ENCODE measurements at regions not wholly inside any gene's neighbourhood (a gene's known extent, or its start where the extent isn't known, plus 50 kb on each side); places are given as distances from the start of the nearest gene placed in this dataset.

DNA sequence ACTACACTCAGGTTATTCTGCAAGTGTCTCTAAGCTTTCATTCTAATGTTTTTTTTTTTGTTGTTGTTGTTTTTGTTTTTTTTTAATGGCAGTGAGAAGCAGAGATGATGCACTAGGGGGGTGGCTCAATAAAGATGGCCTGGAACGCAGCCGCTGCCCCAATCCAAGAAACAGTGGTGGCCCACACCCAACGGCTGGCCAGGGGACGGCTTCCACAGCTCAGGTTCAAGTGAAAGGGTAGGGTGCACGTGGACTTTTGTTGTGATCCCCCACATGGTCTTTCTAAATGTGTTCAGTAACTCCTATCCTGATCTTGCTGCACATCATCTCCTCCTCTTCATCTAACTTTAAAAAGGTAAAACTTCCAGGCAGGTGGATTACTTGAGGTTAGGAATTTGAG lies 190.1 kb downstream of the NDUFA10 start:
- no peak for DNase-seq
- no peak overlapping the region for H3K4me3 ChIP-seq
- no peaks in the 10 kb centered on the region for H3K36me3 ChIP-seq
- WGBS, 5 donors: 86 to 90% (median 89%) methylated on average over 5 of the region's 5 CpGs
- H3K27ac ChIP-seq: no peak overlapping the region
- peaks cover 0 to 10% (median 0%) of the 10 kb centered on the region in 3 donors for H3K27me3 ChIP-seq
- peaks cover 0 to 15% (median 8%) of the 10 kb centered on the region in 4 donors for H3K9me3 ChIP-seq
- intact Hi-C loops (cut with DNase I; ENCODE audit: low total_unique reads): no loop called here
- TF ChIP-seq POLR2A (IDR thresholded peaks at IDR 0.05) (no peak), EP300 (IDR thresholded peaks at IDR 0.05) (no peak), POLR2AphosphoS5 (IDR thresholded peaks at IDR 0.05) (no peak)
- TF ChIP-seq, protein P1, sequence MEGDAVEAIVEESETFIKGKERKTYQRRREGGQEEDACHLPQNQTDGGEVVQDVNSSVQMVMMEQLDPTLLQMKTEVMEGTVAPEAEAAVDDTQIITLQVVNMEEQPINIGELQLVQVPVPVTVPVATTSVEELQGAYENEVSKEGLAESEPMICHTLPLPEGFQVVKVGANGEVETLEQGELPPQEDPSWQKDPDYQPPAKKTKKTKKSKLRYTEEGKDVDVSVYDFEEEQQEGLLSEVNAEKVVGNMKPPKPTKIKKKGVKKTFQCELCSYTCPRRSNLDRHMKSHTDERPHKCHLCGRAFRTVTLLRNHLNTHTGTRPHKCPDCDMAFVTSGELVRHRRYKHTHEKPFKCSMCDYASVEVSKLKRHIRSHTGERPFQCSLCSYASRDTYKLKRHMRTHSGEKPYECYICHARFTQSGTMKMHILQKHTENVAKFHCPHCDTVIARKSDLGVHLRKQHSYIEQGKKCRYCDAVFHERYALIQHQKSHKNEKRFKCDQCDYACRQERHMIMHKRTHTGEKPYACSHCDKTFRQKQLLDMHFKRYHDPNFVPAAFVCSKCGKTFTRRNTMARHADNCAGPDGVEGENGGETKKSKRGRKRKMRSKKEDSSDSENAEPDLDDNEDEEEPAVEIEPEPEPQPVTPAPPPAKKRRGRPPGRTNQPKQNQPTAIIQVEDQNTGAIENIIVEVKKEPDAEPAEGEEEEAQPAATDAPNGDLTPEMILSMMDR (IDR thresholded peaks at IDR 0.05): no peak
- H3K4me1 ChIP-seq: peaks cover 0 to 14% (median 7%) of the 10 kb centered on the region in 4 donors

DNA sequence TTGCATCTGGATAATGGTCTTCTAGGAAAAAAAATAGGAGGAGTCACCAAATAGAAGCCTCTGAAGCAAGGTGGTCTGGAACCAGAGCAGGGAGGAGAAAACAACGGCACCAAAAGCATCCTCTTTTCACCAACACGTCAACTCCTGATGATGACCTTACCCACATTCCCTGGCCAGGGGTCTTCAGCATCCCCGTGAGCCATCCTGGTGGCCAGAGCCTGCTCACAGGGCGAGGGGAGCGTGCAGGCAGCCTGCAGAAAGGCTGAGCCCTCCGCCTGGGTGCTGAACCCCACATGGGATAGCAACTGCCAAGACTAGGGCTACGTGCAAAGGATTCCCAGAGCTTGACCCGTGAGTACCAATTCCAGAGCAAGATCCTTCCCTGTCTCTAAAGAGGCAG lies 191.0 kb downstream of the NDUFA10 start:
- TF ChIP-seq POLR2A (IDR thresholded peaks at IDR 0.05): no peak
- no peak for TF ChIP-seq EP300 (IDR thresholded peaks at IDR 0.05)
- TF ChIP-seq, protein P1 (IDR thresholded peaks at IDR 0.05): no peak
- no peak for TF ChIP-seq POLR2AphosphoS5 (IDR thresholded peaks at IDR 0.05)
- intact Hi-C loops (cut with DNase I; ENCODE audit: low total_unique reads): no loop called here
- peaks cover 0 to 6% (median 0%) of the 10 kb centered on the region in 3 donors for H3K27me3 ChIP-seq
- DNase-seq: peak in 1 of 2 donors; percentile 5
- H3K4me1 ChIP-seq: peaks cover 0 to 18% (median 8%) of the 10 kb centered on the region in 4 donors
- H3K4me3 ChIP-seq: no peak overlapping the region
- no peaks in the 10 kb centered on the region for H3K36me3 ChIP-seq
- WGBS, 5 donors: 84 to 100% (median 88%) methylated on average over 3 to 8 of the region's 8 CpGs
- H3K9me3 ChIP-seq: peaks cover 0 to 13% (median 8%) of the 10 kb centered on the region in 4 donors
- no peak overlapping the region for H3K27ac ChIP-seq

DNA sequence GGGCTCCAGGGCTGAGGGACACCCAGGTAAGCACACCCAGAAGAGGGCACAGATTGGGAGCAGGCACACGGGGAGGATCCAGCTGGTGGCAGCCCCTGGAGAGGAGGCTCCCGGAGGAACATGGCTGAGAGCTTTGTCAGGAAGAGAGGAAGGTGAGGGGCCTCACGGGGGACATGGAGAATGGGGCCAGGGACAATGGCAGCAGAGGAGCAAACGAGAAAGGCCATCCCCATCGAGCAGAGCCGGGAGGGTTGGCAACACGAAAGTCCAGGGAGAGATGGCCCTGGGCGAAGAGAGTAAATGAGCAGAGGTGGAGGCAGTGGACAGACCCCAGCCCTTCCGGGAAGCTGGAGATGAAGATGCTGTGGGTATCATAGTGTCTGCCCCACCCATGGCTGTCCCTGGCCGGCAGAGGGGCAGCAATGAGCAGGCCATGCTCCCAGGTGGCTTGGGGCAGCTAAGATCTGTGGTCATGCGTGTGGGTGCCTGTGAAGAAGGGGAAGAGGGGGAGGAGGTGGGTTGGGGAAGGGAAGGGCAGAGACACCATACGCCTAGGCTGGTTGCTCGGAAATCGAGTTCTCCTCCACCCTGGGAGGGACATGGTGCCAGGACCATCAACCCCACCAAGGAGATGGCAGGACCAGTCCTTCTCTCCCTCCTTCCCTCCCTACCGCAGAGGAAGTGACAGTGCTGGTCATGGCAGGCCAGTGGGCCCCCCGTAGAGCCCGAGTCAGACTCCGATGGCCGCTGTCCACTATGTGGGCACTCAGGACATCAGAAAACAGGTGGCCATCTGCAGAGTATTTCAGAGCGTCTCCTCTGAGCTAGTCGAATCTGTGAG lies 191.7 kb downstream of the NDUFA10 start:
- no peak overlapping the region for H3K27ac ChIP-seq
- no peak overlapping the region for H3K4me3 ChIP-seq
- H3K9me3 ChIP-seq: peaks cover 0 to 11% (median 8%) of the 10 kb centered on the region in 4 donors
- peaks cover 0 to 18% (median 8%) of the 10 kb centered on the region in 4 donors for H3K4me1 ChIP-seq
- intact Hi-C loops (cut with DNase I; ENCODE audit: low total_unique reads): no loop called here
- DNase-seq: peak; percentile 0 to 17
- H3K27me3 ChIP-seq: peaks cover 0 to 11% (median 0%) of the 10 kb centered on the region in 3 donors
- H3K36me3 ChIP-seq: no peaks in the 10 kb centered on the region
- TF ChIP-seq POLR2AphosphoS5 (IDR thresholded peaks at IDR 0.05) (no peak), POLR2A (IDR thresholded peaks at IDR 0.05) (no peak), EP300 (IDR thresholded peaks at IDR 0.05) (no peak)
- TF ChIP-seq, protein P1 (IDR thresholded peaks at IDR 0.05): no peak
- WGBS, 5 donors: 85 to 93% (median 90%) methylated on average over 20 to 21 of the region's 21 CpGs

DNA sequence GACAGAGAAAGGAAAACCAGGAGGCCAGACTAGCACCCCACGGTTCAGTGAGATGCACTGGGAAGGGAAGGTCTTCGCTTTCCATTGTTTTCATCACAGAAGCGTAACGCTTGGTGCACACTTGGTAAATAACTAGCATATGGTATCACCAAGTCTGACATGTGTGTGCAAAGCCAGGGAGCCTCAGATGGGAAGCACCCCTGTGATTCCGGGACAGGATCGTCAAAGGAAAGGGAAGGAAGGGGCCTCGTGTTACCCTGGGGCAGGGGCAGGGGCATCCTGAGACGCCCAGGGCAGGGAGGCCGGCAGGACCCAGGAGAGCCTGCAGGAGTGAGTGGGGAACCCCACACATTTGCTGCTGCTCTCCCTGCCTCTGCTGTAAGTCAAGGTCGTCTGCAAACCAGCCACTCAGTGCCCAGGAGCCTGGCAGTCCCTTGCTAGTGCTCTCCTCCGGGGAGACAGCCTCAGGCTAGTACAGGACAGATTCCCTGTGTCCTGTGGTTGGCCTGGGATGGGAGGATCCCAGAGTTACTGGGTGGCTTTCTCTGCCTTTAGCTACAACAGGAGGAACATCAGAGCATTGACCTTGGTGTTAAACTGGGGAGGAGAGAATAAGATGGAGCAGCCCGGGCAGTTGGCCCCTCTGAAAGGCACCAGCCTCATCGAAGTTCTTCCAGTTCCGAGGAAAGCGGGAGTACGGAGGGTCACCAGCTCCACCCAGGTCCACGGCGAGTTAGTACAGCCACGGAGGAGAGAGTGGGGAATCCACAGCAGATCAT lies 192.5 kb downstream of the NDUFA10 start:
- peaks cover 0 to 11% (median 8%) of the 10 kb centered on the region in 4 donors for H3K9me3 ChIP-seq
- peak; percentile 1 to 18 for DNase-seq
- WGBS, 5 donors: 79 to 88% (median 81%) methylated on average over 19 of the region's 19 CpGs
- TF ChIP-seq POLR2AphosphoS5 (IDR thresholded peaks at IDR 0.05): no peak
- TF ChIP-seq POLR2A (IDR thresholded peaks at IDR 0.05): no peak
- TF ChIP-seq, protein P1 (IDR thresholded peaks at IDR 0.05): no peak
- TF ChIP-seq EP300 (IDR thresholded peaks at IDR 0.05): no peak
- H3K4me3 ChIP-seq: no peak overlapping the region
- H3K27ac ChIP-seq: no peak overlapping the region
- intact Hi-C loops (cut with DNase I; ENCODE audit: low total_unique reads): no loop called here
- H3K27me3 ChIP-seq: peaks cover 0 to 17% (median 0%) of the 10 kb centered on the region in 3 donors
- H3K36me3 ChIP-seq: no peaks in the 10 kb centered on the region
- peaks cover 0 to 18% (median 8%) of the 10 kb centered on the region in 4 donors for H3K4me1 ChIP-seq

Measured in stomach (tissue), 8 donors.